K562 (cell line): ENCODE measurements at regions not wholly inside any gene's neighbourhood (a gene's known extent, or its start where the extent isn't known, plus 50 kb on each side); places are given as distances from the start of the nearest gene placed in this dataset.

ENCODE experiments used
- ATAC-seq: fragments of 200-7000 bp; cut with Tn5 transposase; 3 replicates; pipeline ENCODE4 v1.9.1; 2020; ENCODE audit warnings: moderate library complexity
- BruUV-seq: library from RNA; stranded (reverse); fragments of 400-500 nt; replicated peaks from 2 replicates; lab custom pipeline; 2021; lab: Mats Ljungman, UMichigan
- CTCF ChIA-PET: fragments of 300-600 bp; formaldehyde crosslinking; extraction: SDS; loops from one replicate; lab custom pipeline; 2021; ENCODE audit warnings: low intra/inter-chr PET ratio; lab: Yijun Ruan, JAX
- POLR2A ChIA-PET: fragments of 300-600, 350-650 bp; sonication (Branson Sonifier 250); formaldehyde crosslinking; extraction: SDS; loops from one replicate; lab custom pipeline; 2021; ENCODE audit warnings: antibody characterized with exemption, inconsistent platforms; lab: Yijun Ruan, JAX
- DNase-seq, 4 experiments: peaks; one replicate each; pipeline versions ENCODE4 v3.0.0 to v3.0.0-alpha.2; 2011 to 2018; ENCODE audit warnings: low spot score in 3 of 4, mixed read lengths in 3 of 4; ENCODE audit errors: extremely low read depth in 1 of 4
- FAIRE-seq: peaks from 2 replicates; lab custom pipeline; 2011; peaks lifted over from hg19 to GRCh38; lab: Jason Lieb, UNC
- H2AFZ ChIP-seq: 2 replicates; pipeline ENCODE4 v1.6.0; 2011; ENCODE audit warnings: low read depth, low read length, control low read depth, inconsistent platforms
- H3K27ac ChIP-seq: fragments of 200-600 bp; 3 replicates; pipeline ENCODE4 v1.8.0; 2011; ENCODE audit warnings: low read depth, mild to moderate bottlenecking, control low read depth, inconsistent platforms, low read length, moderate library complexity, mixed read lengths; ENCODE audit errors: extremely low read depth
- H3K27me3 ChIP-seq, 2 experiments: fragments of 300-600 bp in 1 of 2; 2 replicates in 1 of 2; 3 replicates in 1 of 2; pipeline versions ENCODE4 v1.6.0 to v1.8.0; 2011; ENCODE audit warnings: inconsistent platforms in 2 of 2, low read length in 2 of 2, mild to moderate bottlenecking in 1 of 2, mixed read lengths in 1 of 2, moderate library complexity in 1 of 2; ENCODE audit not compliant: control insufficient read depth in 2 of 2, insufficient read depth in 2 of 2
- H3K36me3 ChIP-seq: fragments of 300-600 bp; 3 replicates; pipeline ENCODE4 v1.8.0; 2011; ENCODE audit warnings: mild to moderate bottlenecking, low read length, inconsistent platforms; ENCODE audit not compliant: control insufficient read depth, insufficient read depth
- H3K4me1 ChIP-seq, 2 experiments: fragments of 200-600 bp in 1 of 2; replicated peaks in 1 of 2; 2 replicates in 1 of 2; 3 replicates in 1 of 2; pipeline versions ENCODE4 v1.5.1 to v1.8.0; 2011; ENCODE audit warnings: inconsistent platforms in 2 of 2, low read length in 2 of 2, mild to moderate bottlenecking in 1 of 2, mixed read lengths in 1 of 2, moderate library complexity in 1 of 2; ENCODE audit not compliant: control insufficient read depth in 2 of 2, insufficient read depth in 2 of 2
- H3K4me2 ChIP-seq: 2 replicates; pipeline ENCODE4 v1.6.1; 2011; ENCODE audit warnings: low read length, control low read depth, inconsistent platforms, mixed read lengths; ENCODE audit not compliant: insufficient read depth
- H3K4me3 ChIP-seq: fragments of 200-600 bp; sonication (generic), shearing (Covaris generic); 2 replicates; pipeline ENCODE4 v1.5.1; 2016; ENCODE audit warnings: control low read depth, inconsistent platforms
- H3K79me2 ChIP-seq: fragments of 200-600 bp; 3 replicates; pipeline ENCODE4 v1.8.0; 2011; ENCODE audit warnings: low read length, inconsistent platforms; ENCODE audit not compliant: control insufficient read depth, insufficient read depth
- H3K9ac ChIP-seq, 2 experiments: 2 replicates each; pipeline versions ENCODE4 v1.6.0 to v1.6.1; 2011; ENCODE audit warnings: low read depth in 2 of 2, low read length in 2 of 2, control low read depth in 1 of 2, inconsistent platforms in 1 of 2, mild to moderate bottlenecking in 1 of 2, mixed read lengths in 1 of 2; ENCODE audit not compliant: insufficient read depth in 1 of 2
- H3K9me1 ChIP-seq: one replicate; pipeline ENCODE4 v1.6.0; 2011; ENCODE audit warnings: inconsistent platforms, mild to moderate bottlenecking, low read length, moderate library complexity; ENCODE audit not compliant: control insufficient read depth, insufficient read depth
- H3K9me3 ChIP-seq: replicated peaks from 2 replicates; pipeline ENCODE4 v1.5.1; 2011; ENCODE audit warnings: low read depth, low read length, inconsistent platforms; ENCODE audit not compliant: control insufficient read depth, insufficient read depth
- H4K20me1 ChIP-seq: replicated peaks from 2 replicates; pipeline ENCODE4 v1.6.1; 2011; ENCODE audit warnings: low read length, inconsistent platforms, mixed read lengths; ENCODE audit not compliant: control insufficient read depth, insufficient read depth
- BRD4 ChIP-seq: fragments of 200-600 bp; sonication (generic); IDR thresholded peaks from 2 replicates; pipeline ENCODE4 v1.6.1; 2017; ENCODE audit warnings: inconsistent platforms
- BRD9 ChIP-seq: fragments of 450-650 bp; IDR thresholded peaks from 2 replicates; pipeline ENCODE4 v1.6.1; 2018; ENCODE audit warnings: low read depth; ENCODE audit not compliant: partially characterized antibody
- DNMT1 ChIP-seq: fragments of 450-650 bp; IDR thresholded peaks from 2 replicates; pipeline ENCODE4 v1.6.1; 2016; ENCODE audit warnings: antibody characterized with exemption, mild to moderate bottlenecking
- MTA3 ChIP-seq: fragments of 450-650 bp; formaldehyde crosslinking; IDR thresholded peaks from 2 replicates; pipeline ENCODE4 v1.6.1; 2017; ENCODE audit warnings: mild to moderate bottlenecking, borderline replicate concordance
- MTF1 ChIP-seq: fragments of 250-450 bp; sonication (Bioruptor Pico); IDR thresholded peaks from 2 replicates; pipeline ENCODE4 v1.9.0; 2021; ENCODE audit warnings: moderate library complexity, mild to moderate bottlenecking, inconsistent platforms, borderline replicate concordance
- PURB ChIP-seq: sonication (generic); formaldehyde crosslinking; IDR thresholded peaks from 2 replicates; pipeline ENCODE4 v1.9.0; 2021; ENCODE audit warnings: low read depth, mild to moderate bottlenecking, missing genetic modification reagents
- SRSF3 ChIP-seq: fragments of 200-400 bp; formaldehyde crosslinking; IDR thresholded peaks from 2 replicates; pipeline ENCODE4 v1.6.1; 2016; ENCODE audit warnings: mild to moderate bottlenecking, low read length, moderate library complexity; ENCODE audit not compliant: insufficient read depth
- TAF9B ChIP-seq: fragments of 450-650 bp; IDR thresholded peaks from 2 replicates; pipeline ENCODE4 v1.6.1; 2018; ENCODE audit warnings: mild to moderate bottlenecking; ENCODE audit not compliant: partially characterized antibody
- ZNF165 ChIP-seq: fragments of 250-450 bp; sonication (Bioruptor Pico); IDR thresholded peaks from 2 replicates; pipeline ENCODE4 v1.4.0; 2020; ENCODE audit warnings: borderline replicate concordance
- ZNF785 ChIP-seq: fragments of 250-450 bp; sonication (Bioruptor Pico); IDR thresholded peaks from 2 replicates; pipeline ENCODE4 v1.4.0; 2020; ENCODE audit warnings: mild to moderate bottlenecking
- WGBS: fragments of 100-300 bp; shearing (Covaris generic); methylation state at CpG from one replicate; pipeline ENCODE4 v1.1.6; 2016; ENCODE audit warnings: low coverage, mixed read lengths; ENCODE audit not compliant: insufficient coverage; ENCODE audit errors: missing lambda C conversion rate; 5-methylcytosine and 5-hydroxymethylcytosine counted together
- in situ Hi-C: fragments of 300-500 bp; cut with MboI; formaldehyde crosslinking; loops from 4 replicates; pipeline ENCODE4 v1.15.0; 2018; ENCODE audit warnings: inconsistent platforms, mixed read lengths
- intact Hi-C: fragments of 100-400 bp; cut with micrococcal nuclease; formaldehyde crosslinking; loops from 2 replicates; pipeline ENCODE4 v1.14.2; 2022
- TF ChIP-seq, protein P1 (sequence below): fragments of 250-450 bp; sonication (Bioruptor Pico); IDR thresholded peaks from 2 replicates; pipeline ENCODE4 v1.5.0; 2021
- TF ChIP-seq, protein P2 (sequence below): IDR thresholded peaks from 2 replicates; pipeline ENCODE4 v1.6.1; 2014; ENCODE audit warnings: antibody characterized with exemption
- TF ChIP-seq, protein P3 (sequence below): sonication (generic); formaldehyde crosslinking; IDR thresholded peaks from 2 replicates; pipeline ENCODE4 v1.8.0; 2022; ENCODE audit warnings: missing genetic modification reagents, mild to moderate bottlenecking, borderline replicate concordance

DNA sequence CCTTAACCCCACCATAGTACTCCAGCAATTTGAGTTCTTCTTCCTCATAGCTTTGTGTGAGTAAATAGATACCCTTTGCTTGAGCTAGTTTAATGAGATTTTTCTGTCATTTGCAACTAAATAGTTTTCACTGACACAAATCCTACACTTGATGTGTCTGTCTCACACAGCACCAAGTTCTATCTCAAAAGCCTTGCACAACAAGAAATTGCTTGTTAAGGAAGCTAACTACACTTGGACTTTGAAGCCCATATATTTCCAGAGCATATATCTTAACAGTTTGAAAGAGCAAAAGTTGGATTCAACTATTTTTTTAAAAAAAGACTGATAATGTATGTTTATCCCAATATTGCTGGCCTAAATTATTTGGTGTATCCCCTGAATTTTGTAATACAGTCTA, 459.2 kb downstream of the ACTL7B start (continued):
- TF ChIP-seq, protein P1, sequence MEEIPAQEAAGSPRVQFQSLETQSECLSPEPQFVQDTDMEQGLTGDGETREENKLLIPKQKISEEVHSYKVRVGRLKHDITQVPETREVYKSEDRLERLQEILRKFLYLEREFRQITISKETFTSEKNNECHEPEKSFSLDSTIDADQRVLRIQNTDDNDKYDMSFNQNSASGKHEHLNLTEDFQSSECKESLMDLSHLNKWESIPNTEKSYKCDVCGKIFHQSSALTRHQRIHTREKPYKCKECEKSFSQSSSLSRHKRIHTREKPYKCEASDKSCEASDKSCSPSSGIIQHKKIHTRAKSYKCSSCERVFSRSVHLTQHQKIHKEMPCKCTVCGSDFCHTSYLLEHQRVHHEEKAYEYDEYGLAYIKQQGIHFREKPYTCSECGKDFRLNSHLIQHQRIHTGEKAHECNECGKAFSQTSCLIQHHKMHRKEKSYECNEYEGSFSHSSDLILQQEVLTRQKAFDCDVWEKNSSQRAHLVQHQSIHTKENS (CRISPR knock-in tag): no peak
- TF ChIP-seq ZNF785 (CRISPR knock-in tag) (no peak), MTF1 (no peak)
- TF ChIP-seq, all 486 proteins: peak for 0

DNA sequence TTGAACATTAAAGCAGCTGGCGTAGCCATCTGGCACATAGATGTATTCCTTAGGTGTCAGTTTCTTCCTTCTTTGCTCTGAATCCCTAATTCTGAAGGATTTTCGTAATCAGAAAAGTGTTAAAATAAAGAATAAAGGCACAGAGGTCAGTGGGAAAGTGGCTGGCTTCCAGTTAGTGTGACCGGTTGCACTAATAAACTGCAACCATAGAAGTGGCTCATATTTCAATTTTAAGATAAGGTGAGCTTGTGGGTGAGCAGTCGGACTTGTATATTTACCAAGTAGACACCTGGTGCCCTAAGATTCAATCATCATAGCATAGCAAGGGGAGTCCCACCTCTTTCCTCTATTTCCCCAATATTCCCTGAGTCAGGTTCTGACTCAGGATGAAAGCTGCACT, 459.6 kb downstream of the ACTL7B start:
- TF ChIP-seq BRD4 (no peak), SRSF3 (no peak), PURB (CRISPR knock-in tag) (no peak), ZNF165 (no peak), TAF9B (no peak), MTA3 (no peak), DNMT1 (no peak), BRD9 (no peak)
- TF ChIP-seq, protein P2, sequence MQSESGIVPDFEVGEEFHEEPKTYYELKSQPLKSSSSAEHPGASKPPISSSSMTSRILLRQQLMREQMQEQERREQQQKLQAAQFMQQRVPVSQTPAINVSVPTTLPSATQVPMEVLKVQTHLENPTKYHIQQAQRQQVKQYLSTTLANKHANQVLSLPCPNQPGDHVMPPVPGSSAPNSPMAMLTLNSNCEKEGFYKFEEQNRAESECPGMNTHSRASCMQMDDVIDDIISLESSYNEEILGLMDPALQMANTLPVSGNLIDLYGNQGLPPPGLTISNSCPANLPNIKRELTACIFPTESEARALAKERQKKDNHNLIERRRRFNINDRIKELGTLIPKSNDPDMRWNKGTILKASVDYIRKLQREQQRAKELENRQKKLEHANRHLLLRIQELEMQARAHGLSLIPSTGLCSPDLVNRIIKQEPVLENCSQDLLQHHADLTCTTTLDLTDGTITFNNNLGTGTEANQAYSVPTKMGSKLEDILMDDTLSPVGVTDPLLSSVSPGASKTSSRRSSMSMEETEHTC: no peak
- TF ChIP-seq, protein P3, sequence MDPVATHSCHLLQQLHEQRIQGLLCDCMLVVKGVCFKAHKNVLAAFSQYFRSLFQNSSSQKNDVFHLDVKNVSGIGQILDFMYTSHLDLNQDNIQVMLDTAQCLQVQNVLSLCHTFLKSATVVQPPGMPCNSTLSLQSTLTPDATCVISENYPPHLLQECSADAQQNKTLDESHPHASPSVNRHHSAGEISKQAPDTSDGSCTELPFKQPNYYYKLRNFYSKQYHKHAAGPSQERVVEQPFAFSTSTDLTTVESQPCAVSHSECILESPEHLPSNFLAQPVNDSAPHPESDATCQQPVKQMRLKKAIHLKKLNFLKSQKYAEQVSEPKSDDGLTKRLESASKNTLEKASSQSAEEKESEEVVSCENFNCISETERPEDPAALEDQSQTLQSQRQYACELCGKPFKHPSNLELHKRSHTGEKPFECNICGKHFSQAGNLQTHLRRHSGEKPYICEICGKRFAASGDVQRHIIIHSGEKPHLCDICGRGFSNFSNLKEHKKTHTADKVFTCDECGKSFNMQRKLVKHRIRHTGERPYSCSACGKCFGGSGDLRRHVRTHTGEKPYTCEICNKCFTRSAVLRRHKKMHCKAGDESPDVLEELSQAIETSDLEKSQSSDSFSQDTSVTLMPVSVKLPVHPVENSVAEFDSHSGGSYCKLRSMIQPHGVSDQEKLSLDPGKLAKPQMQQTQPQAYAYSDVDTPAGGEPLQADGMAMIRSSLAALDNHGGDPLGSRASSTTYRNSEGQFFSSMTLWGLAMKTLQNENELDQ (CRISPR knock-in tag): no peak
- H3K27ac ChIP-seq: no peak overlapping the region
- WGBS: 0% methylated on average over 4 of the region's 4 CpGs
- H3K9me1 ChIP-seq: no peaks in the 10 kb centered on the region
- H3K4me2 ChIP-seq: no peak overlapping the region
- peaks cover 0 to 3% of the 10 kb centered on the region in 2 experiments; a peak in 1 of 5 replicates for H3K27me3 ChIP-seq
- FAIRE-seq: no peak
- in situ Hi-C loops: no loop called here
- ChIA-PET CTCF (no interaction called here), POLR2A (no interaction called here)
- BruUV-seq: no TSS peak
- no peak for ATAC-seq
- no peaks in the 10 kb centered on the region for H3K79me2 ChIP-seq
- no peak overlapping the region for H2AFZ ChIP-seq
- no peaks in the 10 kb centered on the region for H4K20me1 ChIP-seq
- H3K9me3 ChIP-seq: 0 out of 2 replicates have a peak, but pooled peaks cover 1% of the 10 kb centered on the region
- no peak for DNase-seq
- no peak overlapping the region for H3K9ac ChIP-seq
- no peaks in the 10 kb centered on the region for H3K4me1 ChIP-seq
- H3K4me3 ChIP-seq: no peak overlapping the region
- intact Hi-C loops: no loop called here
- H3K36me3 ChIP-seq: no peaks in the 10 kb centered on the region
